OCI-LY7 (cell line): ENCODE measurements at regions not wholly inside any gene's neighbourhood (a gene's known extent, or its start where the extent isn't known, plus 50 kb on each side); places are given as distances from the start of the nearest gene placed in this dataset.

ENCODE experiments used
- EZH2phosphoT487 ChIP-seq: fragments of 200-600 bp; sonication (generic); IDR thresholded peaks from 2 replicates; pipeline ENCODE4 v1.6.1; 2018; ENCODE audit warnings: low read depth, borderline replicate concordance, mild to moderate bottlenecking, mixed run types, antibody characterized with exemption, low read length, moderate library complexity, mixed read lengths
- TF ChIP-seq, protein P1 (sequence below): fragments of 200-600 bp; sonication (generic); conservative IDR thresholded peaks from 2 replicates; pipeline ENCODE4 v1.5.1; 2014; ENCODE audit warnings: mild to moderate bottlenecking, antibody characterized with exemption, low read length, moderate library complexity, mixed read lengths

DNA sequence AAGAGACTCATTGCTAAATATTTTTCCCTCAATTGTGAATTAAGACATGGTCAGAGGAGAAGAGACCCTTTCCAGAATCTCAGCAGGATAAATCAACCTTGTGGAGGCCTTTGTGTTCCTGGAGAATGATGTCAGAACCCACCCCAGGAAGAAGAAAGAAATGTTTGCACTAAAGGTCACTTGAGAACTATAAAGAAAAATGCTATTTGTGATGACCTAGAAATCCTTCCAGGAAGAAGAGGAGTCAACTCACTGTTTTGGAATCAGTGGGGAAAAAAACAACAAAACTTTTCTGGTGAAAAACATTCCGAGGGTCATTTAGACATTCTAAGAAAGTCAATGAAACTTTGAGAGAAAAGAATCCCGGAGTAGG lies 129.1 kb upstream of the ANKRD1 start:
- TF ChIP-seq, protein P1, sequence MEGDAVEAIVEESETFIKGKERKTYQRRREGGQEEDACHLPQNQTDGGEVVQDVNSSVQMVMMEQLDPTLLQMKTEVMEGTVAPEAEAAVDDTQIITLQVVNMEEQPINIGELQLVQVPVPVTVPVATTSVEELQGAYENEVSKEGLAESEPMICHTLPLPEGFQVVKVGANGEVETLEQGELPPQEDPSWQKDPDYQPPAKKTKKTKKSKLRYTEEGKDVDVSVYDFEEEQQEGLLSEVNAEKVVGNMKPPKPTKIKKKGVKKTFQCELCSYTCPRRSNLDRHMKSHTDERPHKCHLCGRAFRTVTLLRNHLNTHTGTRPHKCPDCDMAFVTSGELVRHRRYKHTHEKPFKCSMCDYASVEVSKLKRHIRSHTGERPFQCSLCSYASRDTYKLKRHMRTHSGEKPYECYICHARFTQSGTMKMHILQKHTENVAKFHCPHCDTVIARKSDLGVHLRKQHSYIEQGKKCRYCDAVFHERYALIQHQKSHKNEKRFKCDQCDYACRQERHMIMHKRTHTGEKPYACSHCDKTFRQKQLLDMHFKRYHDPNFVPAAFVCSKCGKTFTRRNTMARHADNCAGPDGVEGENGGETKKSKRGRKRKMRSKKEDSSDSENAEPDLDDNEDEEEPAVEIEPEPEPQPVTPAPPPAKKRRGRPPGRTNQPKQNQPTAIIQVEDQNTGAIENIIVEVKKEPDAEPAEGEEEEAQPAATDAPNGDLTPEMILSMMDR = no peak
- TF ChIP-seq EZH2phosphoT487 = no peak
